Right cardiac atrium (tissue), 5 donors: ENCODE measurements at regions not wholly inside any gene's neighbourhood (a gene's known extent, or its start where the extent isn't known, plus 50 kb on each side); places are given as distances from the start of the nearest gene placed in this dataset.

Experiments used
- ATAC-seq, 2 donors: fragments of 200-7000 bp; cut with Tn5 transposase; one replicate each; pipeline versions ENCODE4 v1.8.0 to v1.9.1; 2020; ENCODE audit warnings: moderate library complexity in 2 of 2, mild to moderate bottlenecking in 1 of 2
- DNase-seq, 3 donors: peaks; one replicate each; pipeline ENCODE4 v3.0.0-alpha.2; 2020
- H3K27ac ChIP-seq: one replicate; pipeline ENCODE4 v1.5.1; 2013; ENCODE audit warnings: mild to moderate bottlenecking, low read length, control low read depth, moderate library complexity
- H3K27me3 ChIP-seq: one replicate; pipeline ENCODE4 v1.6.1; 2013; ENCODE audit not compliant: control insufficient read depth, insufficient read depth
- H3K4me1 ChIP-seq: one replicate; pipeline ENCODE4 v1.6.1; 2013; ENCODE audit warnings: low read length; ENCODE audit not compliant: control insufficient read depth, insufficient read depth
- H3K4me3 ChIP-seq: one replicate; pipeline ENCODE4 v1.5.1; 2013; ENCODE audit warnings: low read length, control low read depth
- H3K9me3 ChIP-seq: one replicate; pipeline ENCODE4 v1.6.1; 2013; ENCODE audit warnings: low read length; ENCODE audit not compliant: control insufficient read depth
- WGBS: extraction: QIAGEN DNeasy Blood & Tissue Kit; methylation state at CpG from one replicate; pipeline ENCODE4 v1.1.7; 2013; 5-methylcytosine and 5-hydroxymethylcytosine counted together
- intact Hi-C, 4 donors: fragments of 100-400 bp; cut with DNase I; formaldehyde crosslinking; loops; one replicate each; pipeline versions ENCODE4 v1.11.0 to v1.14.0; 2022 to 2023
- donor health status: healthy with polysubstance abuse.
- donor health status: DM: no; HTN: yes; CAD: no.
- donor health status: DM: no; HTN: no; CAD: no.
- donor health status: DM: no; HTN: yes; CAD: no; lungs with severe emphysema.
- donor health status: DM: yes; HTN: yes; CAD: no.

DNA sequence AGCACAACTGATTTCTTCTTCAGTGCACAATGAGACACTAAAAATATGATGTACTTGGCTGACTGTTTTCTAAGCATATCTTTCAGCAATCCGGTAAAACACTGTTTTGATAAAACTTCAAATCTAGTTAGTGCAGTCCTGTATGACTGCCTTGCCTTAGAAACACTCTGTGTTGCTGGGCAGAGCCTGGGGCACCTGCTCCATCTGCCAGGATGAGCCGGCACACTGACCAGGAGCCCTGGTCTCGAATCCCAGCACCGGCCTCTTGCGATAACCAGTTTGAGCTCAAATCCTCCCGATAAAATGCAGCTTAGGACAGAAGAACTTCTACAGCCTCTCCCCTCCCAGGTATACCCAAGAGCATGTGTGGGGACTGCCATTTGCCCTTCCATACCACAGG is 199.5 kb downstream of the SIPA1L2 start:
- 72% methylated on average over 6 of the region's 6 CpGs for WGBS
- DNase-seq (no peak), ATAC-seq (no peak)
- Histone ChIP-seq H3K4me3 (no peak overlapping the region), H3K9me3 (no peaks in the 10 kb centered on the region), H3K27me3 (no peaks in the 10 kb centered on the region), H3K4me1 (no peaks in the 10 kb centered on the region), H3K27ac (peak overlapping the region; percentile 4)
- intact Hi-C loops: no loop called here

DNA sequence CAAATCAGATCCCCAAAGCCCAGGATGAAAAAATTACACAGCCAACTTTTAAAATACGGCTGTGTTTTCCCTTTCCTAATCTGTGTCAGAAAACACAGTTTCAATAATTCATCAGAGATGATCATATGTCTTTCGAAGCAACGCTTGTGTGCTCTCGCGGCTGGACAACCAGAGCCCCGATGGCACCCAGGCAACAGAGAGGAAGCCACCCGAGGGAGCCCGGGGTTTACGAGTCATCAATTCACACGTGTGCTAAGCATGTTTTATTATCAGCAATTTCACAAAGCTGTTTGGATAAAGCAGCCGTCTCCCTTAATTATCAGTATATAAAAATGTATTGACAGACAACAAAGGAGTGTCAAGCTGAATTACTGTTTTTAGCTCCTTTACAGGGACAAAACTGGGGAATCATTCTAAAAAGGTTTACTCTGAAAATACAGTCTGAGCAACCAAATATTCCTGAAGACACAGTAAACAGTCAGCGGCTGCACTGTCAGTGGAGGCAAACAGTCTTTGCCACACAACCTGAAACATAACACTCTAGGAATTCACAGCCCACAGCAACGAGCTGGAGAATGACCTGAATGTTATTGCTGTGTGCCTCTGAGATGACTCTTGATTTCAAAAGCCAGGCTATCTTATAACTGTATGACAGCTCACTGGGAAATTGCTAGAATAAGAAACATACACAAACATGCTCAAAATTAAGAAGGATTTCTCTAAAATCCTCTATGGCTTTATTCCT is 201.0 kb downstream of the SIPA1L2 start:
- ATAC-seq: peak in 1 of 2 donors; percentile 28
- intact Hi-C loops: no loop called here
- no peak overlapping the region for H3K4me3 ChIP-seq

GRCh38 chr1:232428036-232428645 is 201.8 kb downstream of the SIPA1L2 start:
- Histone ChIP-seq H3K27me3 (no peaks in the 10 kb centered on the region), H3K4me1 (no peaks in the 10 kb centered on the region), H3K9me3 (no peaks in the 10 kb centered on the region), H3K4me3 (no peak overlapping the region), H3K27ac (peak overlapping the region; percentile 39)
- 52% methylated on average over 3 of the region's 3 CpGs for WGBS
- DNase-seq (no peak), ATAC-seq (peak; percentile 12 to 54)
- intact Hi-C loops: no loop called here

More for the DNA sequence above, 201.0 kb downstream of the SIPA1L2 start:
- Histone ChIP-seq H3K27me3 (no peaks in the 10 kb centered on the region), H3K27ac (peak overlapping the region; percentile 52), H3K9me3 (no peaks in the 10 kb centered on the region), H3K4me1 (no peaks in the 10 kb centered on the region)
- no peak for DNase-seq
- WGBS: 51% methylated on average over 13 of the region's 13 CpGs

GRCh38 chr1:232426801-232427200 is 203.1 kb downstream of the SIPA1L2 start:
- intact Hi-C loops: no loop called here
- Histone ChIP-seq H3K4me1 (no peaks in the 10 kb centered on the region), H3K4me3 (no peak overlapping the region), H3K9me3 (no peaks in the 10 kb centered on the region), H3K27me3 (no peaks in the 10 kb centered on the region), H3K27ac (no peak overlapping the region)
- DNase-seq (no peak), ATAC-seq (no peak)

- 88% methylated on average over 15 of the region's 15 CpGs for WGBS
- DNase-seq (no peak), ATAC-seq (no peak)
- no peak overlapping the region for H3K4me3 ChIP-seq
- H3K9me3 ChIP-seq: no peaks in the 10 kb centered on the region
- H3K27me3 ChIP-seq: no peaks in the 10 kb centered on the region
- intact Hi-C loops: no loop called here
- H3K27ac ChIP-seq: no peak overlapping the region
- H3K4me1 ChIP-seq: no peaks in the 10 kb centered on the region
Observed at GRCh38 chr1:232425421-232425820, 204.5 kb downstream of the SIPA1L2 start.

DNA sequence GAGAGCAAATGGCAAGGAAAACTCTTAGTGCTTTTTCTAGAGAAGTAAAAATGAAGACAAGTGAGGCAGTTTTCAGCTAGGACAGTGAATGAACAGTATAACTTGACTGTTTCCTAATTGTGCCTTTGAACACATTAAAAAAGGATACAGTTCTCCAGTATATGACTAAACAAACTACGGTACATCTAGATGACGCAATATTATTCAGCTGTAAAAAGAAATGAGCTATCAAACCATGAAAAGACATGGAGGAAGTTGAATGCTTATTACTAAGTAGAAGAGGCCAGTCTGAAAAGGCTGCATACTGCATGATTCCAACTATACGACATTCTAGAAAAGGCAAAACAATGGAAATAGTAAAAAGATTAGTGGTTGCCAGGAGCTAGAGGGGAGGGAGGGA is 206.3 kb downstream of the SIPA1L2 start:
- Histone ChIP-seq H3K9me3 (no peaks in the 10 kb centered on the region), H3K4me3 (no peak overlapping the region), H3K27me3 (no peaks in the 10 kb centered on the region), H3K27ac (no peak overlapping the region), H3K4me1 (no peaks in the 10 kb centered on the region)
- 65% methylated on average over 3 of the region's 3 CpGs for WGBS
- DNase-seq (no peak), ATAC-seq (no peak)
- intact Hi-C loops: no loop called here

- intact Hi-C loops: no loop called here
- H3K4me1 ChIP-seq: no peaks in the 10 kb centered on the region
Observed at GRCh38 chr1:232422898-232423297, 207.0 kb downstream of the SIPA1L2 start.

GRCh38 chr1:232422098-232422497 is 207.8 kb downstream of the SIPA1L2 start:
- Histone ChIP-seq H3K4me1 (peaks cover 2% of the 10 kb centered on the region), H3K27ac (no peak overlapping the region), H3K27me3 (no peaks in the 10 kb centered on the region), H3K9me3 (no peaks in the 10 kb centered on the region), H3K4me3 (no peak overlapping the region)
- no peak for ATAC-seq
- intact Hi-C loops: no loop called here
- no peak for DNase-seq

More at GRCh38 chr1:232422898-232423297, 207.0 kb downstream of the SIPA1L2 start:
- Histone ChIP-seq H3K4me3 (no peak overlapping the region), H3K27me3 (no peaks in the 10 kb centered on the region), H3K27ac (no peak overlapping the region), H3K9me3 (no peaks in the 10 kb centered on the region)
- DNase-seq: no peak
- 94% methylated on average over 8 of the region's 8 CpGs for WGBS
- no peak for ATAC-seq

- H3K27me3 ChIP-seq: no peaks in the 10 kb centered on the region
- no peak overlapping the region for H3K4me3 ChIP-seq
- intact Hi-C loops: no loop called here
- no peaks in the 10 kb centered on the region for H3K9me3 ChIP-seq
- H3K4me1 ChIP-seq: peaks cover 2% of the 10 kb centered on the region
- DNase-seq: no peak
- 92% methylated on average over 9 of the region's 9 CpGs for WGBS
- no peak overlapping the region for H3K27ac ChIP-seq
- ATAC-seq: no peak
Observed at GRCh38 chr1:232421143-232421796, 208.7 kb downstream of the SIPA1L2 start.

DNA sequence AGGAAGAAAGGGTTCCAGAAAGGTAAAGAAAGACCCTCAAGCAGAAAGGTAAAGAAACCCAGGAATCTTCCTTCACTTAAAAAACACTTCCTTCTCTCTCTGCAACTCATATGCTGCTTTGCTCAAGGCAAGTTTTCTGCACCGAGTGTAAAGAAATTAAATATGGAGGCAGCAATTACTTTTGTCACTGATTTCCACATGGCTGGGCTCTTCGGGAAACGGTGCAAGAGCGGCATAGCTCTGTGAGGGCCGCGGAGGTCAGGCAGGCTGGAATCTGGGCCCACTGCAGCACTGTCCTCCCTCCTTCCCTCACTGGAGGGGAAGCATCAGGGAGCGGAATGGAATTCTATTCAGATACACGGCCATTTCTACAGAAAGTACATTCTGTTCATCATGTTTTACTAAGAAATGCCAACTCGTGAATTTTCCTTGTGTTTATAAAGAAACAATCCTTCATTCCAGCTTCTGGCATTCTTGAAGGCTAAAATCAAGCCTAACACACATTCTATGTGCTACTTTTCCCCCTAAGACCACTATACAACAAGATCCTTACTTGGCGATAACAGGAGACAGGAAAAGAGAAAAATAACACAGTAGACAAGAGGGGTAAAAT is 212.2 kb downstream of the SIPA1L2 start:
- Histone ChIP-seq H3K27ac (no peak overlapping the region), H3K4me3 (no peak overlapping the region), H3K27me3 (no peaks in the 10 kb centered on the region), H3K4me1 (peaks cover 2% of the 10 kb centered on the region), H3K9me3 (no peaks in the 10 kb centered on the region)
- DNase-seq (no peak), ATAC-seq (no peak)
- WGBS: 73% methylated on average over 10 of the region's 10 CpGs
- intact Hi-C loops: no loop called here

DNA sequence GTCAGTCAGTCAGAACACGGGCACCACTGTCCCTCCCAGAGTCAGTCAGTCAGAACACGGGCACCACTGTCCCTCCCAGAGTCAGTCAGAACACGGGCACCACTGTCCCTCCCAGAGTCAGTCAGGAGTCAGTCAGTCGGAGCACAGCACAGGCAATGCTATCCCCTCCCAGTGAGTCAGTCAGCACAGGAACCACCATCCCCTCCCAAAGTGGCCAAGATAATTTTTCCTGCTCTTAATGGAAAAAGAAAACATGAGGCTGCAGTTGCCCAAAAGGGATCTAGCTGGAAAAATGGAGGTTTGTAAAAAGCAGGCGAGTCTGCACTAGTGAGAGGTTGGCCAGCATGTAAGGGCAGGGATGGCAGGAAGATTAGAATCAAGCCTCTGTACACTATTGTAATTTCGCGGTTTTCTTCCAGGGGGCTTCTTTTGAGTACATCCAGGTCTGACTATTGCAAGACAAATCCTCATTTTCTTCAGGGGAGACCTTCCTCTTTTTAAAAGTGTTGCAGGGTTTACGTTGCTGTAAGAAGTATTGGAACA is 213.8 kb downstream of the SIPA1L2 start:
- intact Hi-C loops: no loop called here
- peaks cover 2% of the 10 kb centered on the region for H3K4me1 ChIP-seq
- no peaks in the 10 kb centered on the region for H3K9me3 ChIP-seq
- ATAC-seq: peak in 1 of 2 donors; percentile 77
- no peak overlapping the region for H3K4me3 ChIP-seq
- H3K27me3 ChIP-seq: no peaks in the 10 kb centered on the region
- no peak for DNase-seq
- no peak overlapping the region for H3K27ac ChIP-seq
- WGBS: 80% methylated on average over 8 of the region's 8 CpGs
